ENCODE measurements at regions not wholly inside any gene's neighbourhood (a gene's known extent, or its start where the extent isn't known, plus 50 kb on each side); places are given as distances from the start of the nearest gene placed in this dataset.
A peak's percentile ranks its signal among the peaks of the same experiment; 100 is the strongest.

- DNase-seq, result no peak
Observed at GRCh38 chr9:119596703-119597102, 227.5 kb upstream of the BRINP1 start.

- peak; percentile 35 for DNase-seq
Observed at GRCh38 chr9:119588874-119589744, 219.9 kb upstream of the BRINP1 start.

- DNase-seq, result no peak
Observed at GRCh38 chr9:119577881-119578280, 208.6 kb upstream of the BRINP1 start.

- no peak for DNase-seq
Observed at GRCh38 chr9:119559986-119560385, 190.8 kb upstream of the BRINP1 start.

GRCh38 chr9:119559056-119559455, 189.8 kb upstream of the BRINP1 start:
- no peak for DNase-seq

- DNase-seq, result peak; percentile 70
Observed at GRCh38 chr9:119556129-119556875, 187.1 kb upstream of the BRINP1 start.

GRCh38 chr9:119544492-119544891, 175.3 kb upstream of the BRINP1 start:
- DNase-seq, result no peak

GRCh38 chr9:119537138-119537537, 167.9 kb upstream of the BRINP1 start:
- DNase-seq, result no peak

- DNase-seq, result no peak
Observed at GRCh38 chr9:119533504-119533903, 164.3 kb upstream of the BRINP1 start.

GRCh38 chr9:119526698-119527097, 157.5 kb upstream of the BRINP1 start:
- no peak for DNase-seq

GRCh38 chr9:119523508-119523907, 154.3 kb upstream of the BRINP1 start:
- no peak for DNase-seq

GRCh38 chr9:119522381-119522780, 153.1 kb upstream of the BRINP1 start:
- no peak for DNase-seq

GRCh38 chr9:119509291-119509905, 140.2 kb upstream of the BRINP1 start:
- DNase-seq, result no peak

GRCh38 chr9:119501374-119501773, 132.1 kb upstream of the BRINP1 start:
- DNase-seq, result no peak

GRCh38 chr9:119500072-119500771, 131.0 kb upstream of the BRINP1 start:
- no peak for DNase-seq

GRCh38 chr9:119487118-119487827, 118.0 kb upstream of the BRINP1 start:
- no peak for DNase-seq

GRCh38 chr9:119483153-119483552, 113.9 kb upstream of the BRINP1 start:
- DNase-seq, result no peak

- no peak for DNase-seq
Observed at GRCh38 chr9:119477197-119477596, 108.0 kb upstream of the BRINP1 start.

GRCh38 chr9:119458068-119458467, 88.8 kb upstream of the BRINP1 start:
- no peak for DNase-seq

- no peak for DNase-seq
Observed at GRCh38 chr9:119453980-119454379, 84.7 kb upstream of the BRINP1 start.

GRCh38 chr9:119453490-119453911, 84.3 kb upstream of the BRINP1 start:
- no peak for DNase-seq

GRCh38 chr9:119451426-119451825, 82.2 kb upstream of the BRINP1 start:
- DNase-seq, result no peak

All from NCI-H1417 treated with DMSO at 0.1 percent for 48 hours (cell line).